RWPE1 (cell line): ENCODE measurements at regions not wholly inside any gene's neighbourhood (a gene's known extent, or its start where the extent isn't known, plus 50 kb on each side); places are given as distances from the start of the nearest gene placed in this dataset.

Experiments used
- CTCF ChIA-PET: fragments of 350-600 bp; sonication (Branson Sonifier 250); formaldehyde crosslinking; extraction: SDS; loops from one replicate; lab custom pipeline; 2021; lab: Yijun Ruan, JAX
- POLR2A ChIA-PET: fragments of 400-600 bp; formaldehyde crosslinking; extraction: SDS; loops from one replicate; lab custom pipeline; 2020; ENCODE audit warnings: antibody characterized with exemption; ENCODE audit not compliant: low non-redundant PET; lab: Yijun Ruan, JAX
- DNase-seq: peaks from one replicate; pipeline ENCODE4 v3.0.0; 2012; ENCODE audit warnings: low spot score
- H3K27ac ChIP-seq: fragments of 450-650 bp; 2 replicates; pipeline ENCODE4 v1.5.1; 2017
- CTCF ChIP-seq: fragments of 450-650 bp; conservative IDR thresholded peaks from 2 replicates; pipeline ENCODE4 v1.5.1; 2017; ENCODE audit warnings: low read depth, mild to moderate bottlenecking

GRCh38 chr1:191026828-191027227 lies 549.2 kb upstream of the BRINP3 start:
- no peak for DNase-seq
- H3K27ac ChIP-seq: no peak overlapping the region
- TF ChIP-seq CTCF: no peak
- ChIA-PET CTCF (no interaction called here), POLR2A (no interaction called here)

- CTCF ChIA-PET: no interaction called here
- no peak for DNase-seq
- POLR2A ChIA-PET: no interaction called here
- no peak overlapping the region for H3K27ac ChIP-seq
- TF ChIP-seq CTCF: no peak
These were observed 556.5 kb upstream of the BRINP3 start for GRCh38 chr1:191034132-191034531.

- POLR2A ChIA-PET: no interaction called here
- DNase-seq: no peak
- no peak overlapping the region for H3K27ac ChIP-seq
- TF ChIP-seq CTCF: no peak
- CTCF ChIA-PET: no interaction called here
These were observed 565.4 kb upstream of the BRINP3 start for GRCh38 chr1:191043066-191043465.

- ChIA-PET CTCF (interaction anchor here (0.6 kb wide), 1 partner anchor 295 kb away, joined by 3 read pairs; no protein-coding TSS in a partner anchor), POLR2A (no interaction called here)
- DNase-seq: no peak
- H3K27ac ChIP-seq: no peak overlapping the region
- no peak for TF ChIP-seq CTCF
These were observed 572.1 kb upstream of the BRINP3 start for GRCh38 chr1:191049781-191050180.

GRCh38 chr1:191052888-191053287 lies 575.2 kb upstream of the BRINP3 start:
- ChIA-PET CTCF (no interaction called here), POLR2A (no interaction called here)
- no peak for DNase-seq
- no peak overlapping the region for H3K27ac ChIP-seq
- TF ChIP-seq CTCF: no peak

GRCh38 chr1:191065346-191065745 lies 587.7 kb upstream of the BRINP3 start:
- no peak overlapping the region for H3K27ac ChIP-seq
- ChIA-PET CTCF (no interaction called here), POLR2A (no interaction called here)
- no peak for DNase-seq
- no peak for TF ChIP-seq CTCF

GRCh38 chr1:191065771-191066170 lies 588.1 kb upstream of the BRINP3 start:
- TF ChIP-seq CTCF: no peak
- no peak for DNase-seq
- POLR2A ChIA-PET: no interaction called here
- H3K27ac ChIP-seq: no peak overlapping the region
- CTCF ChIA-PET: no interaction called here
